ENCODE measurements at regions not wholly inside any gene's neighbourhood (a gene's known extent, or its start where the extent isn't known, plus 50 kb on each side); places are given as distances from the start of the nearest gene placed in this dataset.

DNA sequence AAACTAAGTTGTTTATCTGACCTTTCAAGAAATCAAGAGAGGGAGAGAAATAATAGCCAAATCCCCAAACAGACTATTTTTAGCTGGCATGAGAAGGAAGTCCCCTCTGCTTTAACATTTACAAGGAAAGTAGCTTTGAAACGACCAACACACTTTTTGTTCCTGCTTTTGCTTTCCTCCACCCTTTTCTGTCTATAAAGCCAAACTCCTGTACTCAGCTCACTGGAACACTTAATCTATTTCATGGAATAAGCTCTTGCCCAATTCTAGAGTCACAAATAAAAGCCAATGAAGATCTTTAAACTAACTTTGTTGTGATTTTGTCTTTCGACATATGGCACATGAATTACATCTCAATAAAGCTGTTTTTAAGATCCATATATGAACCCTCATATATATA lies 86.8 kb upstream of the CCDC71L start:
- no peaks in the 10 kb centered on the region for H3K79me2 ChIP-seq (ENCODE audit: insufficient read depth, low read depth, low read length)
- no TSS peak for BruUV-seq (replicated peaks)

DNA sequence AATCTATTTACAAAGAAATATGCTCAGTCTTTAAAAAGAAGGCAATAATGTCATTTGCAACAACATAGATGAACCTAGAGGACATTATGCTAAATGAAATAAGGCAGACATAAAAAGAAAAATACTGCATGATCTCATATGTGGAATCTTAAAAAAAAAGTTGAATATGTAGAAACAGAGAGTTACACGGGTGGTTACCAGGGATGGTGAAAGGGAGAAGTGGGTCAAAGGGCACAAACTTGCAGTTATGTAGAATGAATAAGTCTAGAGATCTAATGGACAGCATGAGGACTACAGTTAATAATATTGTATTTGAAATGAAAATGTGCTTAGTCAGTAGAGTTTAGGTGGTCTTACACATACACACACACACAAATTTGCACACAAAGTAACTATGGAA lies 88.2 kb upstream of the CCDC71L start:
- no peaks in the 10 kb centered on the region for H3K4me1 ChIP-seq (ENCODE audit: insufficient read depth, low read length, poor library complexity, severe bottlenecking)
- no peak for TF ChIP-seq EZH2phosphoT487 (IDR thresholded peaks at IDR 0.05; ENCODE audit: borderline replicate concordance, low read depth, low read length)
- TF ChIP-seq, protein P1, sequence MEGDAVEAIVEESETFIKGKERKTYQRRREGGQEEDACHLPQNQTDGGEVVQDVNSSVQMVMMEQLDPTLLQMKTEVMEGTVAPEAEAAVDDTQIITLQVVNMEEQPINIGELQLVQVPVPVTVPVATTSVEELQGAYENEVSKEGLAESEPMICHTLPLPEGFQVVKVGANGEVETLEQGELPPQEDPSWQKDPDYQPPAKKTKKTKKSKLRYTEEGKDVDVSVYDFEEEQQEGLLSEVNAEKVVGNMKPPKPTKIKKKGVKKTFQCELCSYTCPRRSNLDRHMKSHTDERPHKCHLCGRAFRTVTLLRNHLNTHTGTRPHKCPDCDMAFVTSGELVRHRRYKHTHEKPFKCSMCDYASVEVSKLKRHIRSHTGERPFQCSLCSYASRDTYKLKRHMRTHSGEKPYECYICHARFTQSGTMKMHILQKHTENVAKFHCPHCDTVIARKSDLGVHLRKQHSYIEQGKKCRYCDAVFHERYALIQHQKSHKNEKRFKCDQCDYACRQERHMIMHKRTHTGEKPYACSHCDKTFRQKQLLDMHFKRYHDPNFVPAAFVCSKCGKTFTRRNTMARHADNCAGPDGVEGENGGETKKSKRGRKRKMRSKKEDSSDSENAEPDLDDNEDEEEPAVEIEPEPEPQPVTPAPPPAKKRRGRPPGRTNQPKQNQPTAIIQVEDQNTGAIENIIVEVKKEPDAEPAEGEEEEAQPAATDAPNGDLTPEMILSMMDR (conservative IDR thresholded peaks at IDR 0.05; ENCODE audit: low read length), result no peak
- no peaks in the 10 kb centered on the region for H4K20me1 ChIP-seq (ENCODE audit: insufficient read depth, low read length)
- H3K9me2 ChIP-seq (ENCODE audit: insufficient read depth, low read length), result no peaks in the 10 kb centered on the region
- ChIA-PET CTCF (ENCODE audit: unreplicated experiment) (no interaction called here), POLR2A (interaction anchor here (1.5 kb wide), 1 partner anchor 9 kb away, joined by 3 read pairs; no protein-coding TSS in a partner anchor)
- BruUV-seq (replicated peaks), result no TSS peak
- intact Hi-C loops (cut with micrococcal nuclease; ENCODE audit: unreplicated experiment), result no loop called here
- no peak overlapping the region for H3K27ac ChIP-seq (ENCODE audit: low read depth, low read length, poor library complexity, severe bottlenecking)
- DNase-seq (ENCODE audit: low spot score), result no peak
- H3K4me3 ChIP-seq (ENCODE audit: low read depth, low read length, poor library complexity, severe bottlenecking), result no peak overlapping the region
- no peaks in the 10 kb centered on the region for H3K36me3 ChIP-seq (ENCODE audit: insufficient read depth, low read length)
- H2AFZ ChIP-seq (ENCODE audit: low read length), result no peak overlapping the region
- no peaks in the 10 kb centered on the region for H3K9me3 ChIP-seq (ENCODE audit: low read length)
- no peaks in the 10 kb centered on the region for H3K79me2 ChIP-seq (ENCODE audit: insufficient read depth, low read depth, low read length)
- H3K4me2 ChIP-seq (ENCODE audit: low read length), result no peak overlapping the region

More for the DNA sequence above, 86.8 kb upstream of the CCDC71L start:
- H3K4me2 ChIP-seq (ENCODE audit: low read length), result no peak overlapping the region
- DNase-seq (ENCODE audit: low spot score), result no peak
- no peaks in the 10 kb centered on the region for H3K9me3 ChIP-seq (ENCODE audit: low read length)
- no peaks in the 10 kb centered on the region for H3K36me3 ChIP-seq (ENCODE audit: insufficient read depth, low read length)
- ChIA-PET POLR2A (interaction anchor here (0.6 to 1.5 kb wide), 5 partner anchors 8 to 117 kb away, joined by 3 to 5 read pairs (median 3); no protein-coding TSS in a partner anchor), CTCF (ENCODE audit: unreplicated experiment) (no interaction called here)
- H3K9me2 ChIP-seq (ENCODE audit: insufficient read depth, low read length), result no peaks in the 10 kb centered on the region
- TF ChIP-seq, protein P1 (conservative IDR thresholded peaks at IDR 0.05; ENCODE audit: low read length), result no peak
- no peak for TF ChIP-seq EZH2phosphoT487 (IDR thresholded peaks at IDR 0.05; ENCODE audit: borderline replicate concordance, low read depth, low read length)
- no peak overlapping the region for H2AFZ ChIP-seq (ENCODE audit: low read length)
- intact Hi-C loops (cut with micrococcal nuclease; ENCODE audit: unreplicated experiment), result no loop called here
- H3K4me3 ChIP-seq (ENCODE audit: low read depth, low read length, poor library complexity, severe bottlenecking), result no peak overlapping the region
- no peaks in the 10 kb centered on the region for H3K4me1 ChIP-seq (ENCODE audit: insufficient read depth, low read length, poor library complexity, severe bottlenecking)
- H3K27ac ChIP-seq (ENCODE audit: low read depth, low read length, poor library complexity, severe bottlenecking), result no peak overlapping the region
- H4K20me1 ChIP-seq (ENCODE audit: insufficient read depth, low read length), result no peaks in the 10 kb centered on the region

DNA sequence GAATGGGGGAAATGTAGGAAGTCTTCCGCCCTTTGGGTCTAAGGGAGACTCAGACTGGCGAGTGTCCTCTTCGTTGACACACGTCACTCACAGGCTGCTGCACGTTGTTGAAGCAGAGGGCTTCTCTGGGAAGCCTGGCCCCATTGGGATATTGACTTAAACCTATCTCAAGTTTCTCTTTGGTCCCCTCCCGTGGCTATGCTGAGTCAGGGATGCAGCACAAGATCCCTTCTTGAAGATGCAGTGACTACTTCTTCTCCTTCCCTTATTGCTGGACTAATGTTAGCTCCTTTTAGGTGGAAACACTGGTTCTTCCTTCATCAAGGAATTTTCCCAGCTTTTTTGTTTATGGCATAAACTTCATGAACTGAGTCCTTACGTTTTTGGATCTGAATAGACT lies 89.8 kb upstream of the CCDC71L start:
- H3K4me2 ChIP-seq (ENCODE audit: low read length), result no peak overlapping the region
- POLR2A ChIA-PET, result no interaction called here
- no TSS peak for BruUV-seq (replicated peaks)
- no peaks in the 10 kb centered on the region for H3K9me3 ChIP-seq (ENCODE audit: low read length)
- intact Hi-C loops (cut with micrococcal nuclease; ENCODE audit: unreplicated experiment), result no loop called here
- H3K4me1 ChIP-seq (ENCODE audit: insufficient read depth, low read length, poor library complexity, severe bottlenecking), result no peaks in the 10 kb centered on the region
- H3K9me2 ChIP-seq (ENCODE audit: insufficient read depth, low read length), result no peaks in the 10 kb centered on the region
- H4K20me1 ChIP-seq (ENCODE audit: insufficient read depth, low read length), result no peaks in the 10 kb centered on the region
- no peak overlapping the region for H2AFZ ChIP-seq (ENCODE audit: low read length)
- no peak overlapping the region for H3K4me3 ChIP-seq (ENCODE audit: low read depth, low read length, poor library complexity, severe bottlenecking)
- H3K36me3 ChIP-seq (ENCODE audit: insufficient read depth, low read length), result no peaks in the 10 kb centered on the region
- no peak overlapping the region for H3K27ac ChIP-seq (ENCODE audit: low read depth, low read length, poor library complexity, severe bottlenecking)
- CTCF ChIA-PET (ENCODE audit: unreplicated experiment), result no interaction called here
- no peak for DNase-seq (ENCODE audit: low spot score)
- TF ChIP-seq EZH2phosphoT487 (IDR thresholded peaks at IDR 0.05; ENCODE audit: borderline replicate concordance, low read depth, low read length), result no peak
- TF ChIP-seq, protein P1 (conservative IDR thresholded peaks at IDR 0.05; ENCODE audit: low read length), result no peak
- H3K79me2 ChIP-seq (ENCODE audit: insufficient read depth, low read depth, low read length), result no peaks in the 10 kb centered on the region
